GM21367 (cell line): ENCODE measurements at regions not wholly inside any gene's neighbourhood (a gene's known extent, or its start where the extent isn't known, plus 50 kb on each side); places are given as distances from the start of the nearest gene placed in this dataset.
"Not testable (repeated sequence)": the region's sequence is repeated elsewhere in the genome, so short reads cannot be mapped to it uniquely, and the experiment has no call there.

ENCODE experiments used
- ATAC-seq: cut with Tn5 transposase; IDR thresholded peaks from one replicate; pipeline ENCODE4 v1.9.1; 2021; ENCODE audit not compliant: unreplicated experiment

- ATAC-seq, result no peak
Measured at GRCh38 chr4:20062054-20062453, 189.7 kb upstream of the SLIT2 start.

GRCh38 chr4:20050768-20051167 lies 200.9 kb upstream of the SLIT2 start:
- ATAC-seq, result no peak

GRCh38 chr4:20049889-20050288 lies 201.8 kb upstream of the SLIT2 start:
- no peak for ATAC-seq

GRCh38 chr4:20046931-20047677 lies 204.6 kb upstream of the SLIT2 start:
- no peak for ATAC-seq

GRCh38 chr4:20046179-20046578 lies 205.5 kb upstream of the SLIT2 start:
- ATAC-seq, result no peak

- ATAC-seq, result no peak
Measured at GRCh38 chr4:20044966-20045365, 206.7 kb upstream of the SLIT2 start.

GRCh38 chr4:20044502-20044911 lies 207.2 kb upstream of the SLIT2 start:
- no peak for ATAC-seq

GRCh38 chr4:20043991-20044390 lies 207.7 kb upstream of the SLIT2 start:
- no peak for ATAC-seq

- no peak for ATAC-seq
Measured at GRCh38 chr4:20042769-20043168, 208.9 kb upstream of the SLIT2 start.

GRCh38 chr4:20041839-20042407 lies 209.8 kb upstream of the SLIT2 start:
- no peak for ATAC-seq

GRCh38 chr4:20037745-20038144 lies 214.0 kb upstream of the SLIT2 start:
- no peak for ATAC-seq

- no peak for ATAC-seq
Measured at GRCh38 chr4:20030108-20030507, 221.6 kb upstream of the SLIT2 start.

GRCh38 chr4:20028645-20029044 lies 223.1 kb upstream of the SLIT2 start:
- ATAC-seq, result no peak

- ATAC-seq, result no peak
Measured at GRCh38 chr4:20026456-20026855, 225.2 kb upstream of the SLIT2 start.

- ATAC-seq, result no peak
Measured at GRCh38 chr4:20022471-20022870, 229.2 kb upstream of the SLIT2 start.

GRCh38 chr4:20020056-20020455 lies 231.6 kb upstream of the SLIT2 start:
- no peak for ATAC-seq

- no peak for ATAC-seq
Measured at GRCh38 chr4:20019310-20020015, 232.2 kb upstream of the SLIT2 start.

GRCh38 chr4:20017777-20018115 lies 234.0 kb upstream of the SLIT2 start:
- ATAC-seq, result no peak

GRCh38 chr4:20017070-20017776 lies 234.5 kb upstream of the SLIT2 start:
- ATAC-seq, result no peak

- no peak for ATAC-seq
Measured at GRCh38 chr4:20015636-20016224, 236.0 kb upstream of the SLIT2 start.

- ATAC-seq, result not testable (repeated sequence)
Measured at GRCh38 chr4:20003836-20004558, 247.7 kb upstream of the SLIT2 start.
